Endothelial cell of umbilical vein (primary cell): ENCODE measurements at regions not wholly inside any gene's neighbourhood (a gene's known extent, or its start where the extent isn't known, plus 50 kb on each side); places are given as distances from the start of the nearest gene placed in this dataset.

ENCODE experiments used
- BruUV-seq: library from RNA; stranded (reverse); fragments of 400-500 nt; replicated peaks from 2 replicates; lab custom pipeline; 2021; lab: Mats Ljungman, UMichigan
- CTCF ChIA-PET: fragments of 300-600, 350-600 bp; sonication (Branson Sonifier 250); formaldehyde crosslinking; loops from one replicate; lab custom pipeline; 2021; ENCODE audit warnings: antibody characterized with exemption, inconsistent platforms; lab: Charles Lee
- POLR2A ChIA-PET: fragments of 300-600, 350-600 bp; sonication (Branson Sonifier 250); formaldehyde crosslinking; loops from one replicate; lab custom pipeline; 2021; ENCODE audit warnings: antibody characterized with exemption, inconsistent platforms; lab: Charles Lee
- DNase-seq: peaks from one replicate; pipeline ENCODE4 v3.0.0-alpha.2; 2011; ENCODE audit warnings: low read depth, low spot score
- FAIRE-seq: peaks from 2 replicates; lab custom pipeline; 2011; peaks lifted over from hg19 to GRCh38; lab: Jason Lieb, UNC
- H2AFZ ChIP-seq: 2 replicates; pipeline ENCODE4 v1.6.0; 2012; ENCODE audit warnings: low read depth, low read length, control low read depth, inconsistent platforms
- H3K27ac ChIP-seq: 2 replicates; pipeline ENCODE4 v1.5.1; 2011; ENCODE audit warnings: low read depth, mild to moderate bottlenecking, control low read depth, low read length, moderate library complexity; ENCODE audit not compliant: insufficient read depth
- H3K27me3 ChIP-seq, 2 experiments: 2 replicates each; pipeline versions ENCODE4 v1.6.0 to v1.6.1; 2011; ENCODE audit warnings: low read length in 2 of 2, mixed read lengths in 1 of 2; ENCODE audit not compliant: control insufficient read depth in 2 of 2, insufficient read depth in 2 of 2
- H3K36me3 ChIP-seq, 2 experiments: 2 replicates in 1 of 2; 3 replicates in 1 of 2; pipeline ENCODE4 v1.5.1; 2011; ENCODE audit warnings: low read length in 2 of 2, mild to moderate bottlenecking in 1 of 2, moderate library complexity in 1 of 2; ENCODE audit not compliant: control insufficient read depth in 2 of 2, insufficient read depth in 2 of 2; ENCODE audit errors: extremely low read depth in 1 of 2
- H3K4me1 ChIP-seq: 3 replicates; pipeline ENCODE4 v1.5.1; 2011; ENCODE audit warnings: mild to moderate bottlenecking, low read length; ENCODE audit not compliant: control insufficient read depth, insufficient read depth; ENCODE audit errors: extremely low read depth
- H3K4me2 ChIP-seq: 2 replicates; pipeline ENCODE4 v1.6.1; 2011; ENCODE audit warnings: low read length, control low read depth, mixed read lengths; ENCODE audit not compliant: insufficient read depth
- H3K4me3 ChIP-seq, 3 experiments: fragments of 200-600 bp in 1 of 3; sonication (generic), shearing (Covaris generic) in 1 of 3; replicated peaks in 1 of 3; 2 replicates each; pipeline ENCODE4 v1.5.1; 2011 to 2016; ENCODE audit warnings: control low read depth in 3 of 3, low read length in 3 of 3, mild to moderate bottlenecking in 2 of 3, inconsistent platforms in 1 of 3, low read depth in 1 of 3, moderate library complexity in 1 of 3; ENCODE audit not compliant: insufficient read depth in 1 of 3
- H3K79me2 ChIP-seq: 2 replicates; pipeline ENCODE4 v1.6.0; 2012; ENCODE audit warnings: low read length, inconsistent platforms; ENCODE audit not compliant: control insufficient read depth, insufficient read depth
- H3K9ac ChIP-seq: replicated peaks from 2 replicates; pipeline ENCODE3; 2011; ENCODE audit warnings: low read length, control low read depth; ENCODE audit not compliant: insufficient read depth; ENCODE audit errors: extremely low read depth
- H3K9me1 ChIP-seq: replicated peaks from 3 replicates; pipeline ENCODE4 v1.6.0; 2011; ENCODE audit warnings: mild to moderate bottlenecking, low read length; ENCODE audit not compliant: control insufficient read depth, insufficient read depth; ENCODE audit errors: extremely low read depth
- H3K9me3 ChIP-seq: replicated peaks from 2 replicates; pipeline ENCODE4 v1.5.1; 2012; ENCODE audit warnings: low read length, inconsistent platforms; ENCODE audit not compliant: control insufficient read depth, insufficient read depth
- H4K20me1 ChIP-seq: replicated peaks from 2 replicates; pipeline ENCODE3; 2011; ENCODE audit warnings: mild to moderate bottlenecking, low read length; ENCODE audit not compliant: control insufficient read depth, insufficient read depth; ENCODE audit errors: extremely low read depth
- EZH2 ChIP-seq: IDR thresholded peaks from 2 replicates; pipeline ENCODE4 v1.6.1; 2012; ENCODE audit warnings: borderline replicate concordance, low read depth, mild to moderate bottlenecking, moderate library complexity, low read length, inconsistent platforms; ENCODE audit not compliant: severe bottlenecking
- FOS ChIP-seq: IDR thresholded peaks from 2 replicates; pipeline ENCODE4 v1.6.1; 2011; ENCODE audit warnings: mild to moderate bottlenecking, low read length, moderate library complexity, borderline replicate concordance; ENCODE audit not compliant: insufficient read depth
- GATA2 ChIP-seq: IDR thresholded peaks from 2 replicates; pipeline ENCODE4 v1.7.0; 2011; ENCODE audit warnings: low read depth, mild to moderate bottlenecking, moderate library complexity, mixed read lengths, low read length; ENCODE audit not compliant: insufficient read length, insufficient read depth
- JUN ChIP-seq: IDR thresholded peaks from 2 replicates; pipeline ENCODE4 v1.6.1; 2011; ENCODE audit warnings: borderline replicate concordance, low read depth; ENCODE audit not compliant: insufficient read length, insufficient read depth
- MYC ChIP-seq: IDR thresholded peaks from one replicate; pipeline ENCODE4 v1.6.1; 2011; ENCODE audit warnings: mild to moderate bottlenecking, low read depth, low read length
- POLR2A ChIP-seq: IDR thresholded peaks from 2 replicates; pipeline ENCODE4 v1.6.1; 2012; ENCODE audit warnings: low read depth, mild to moderate bottlenecking, control low read depth, low read length
- POLR2AphosphoS5 ChIP-seq: IDR thresholded peaks from 2 replicates; pipeline ENCODE4 v1.6.1; 2012; ENCODE audit warnings: low read depth, mild to moderate bottlenecking, control low read depth, low read length, moderate library complexity; ENCODE audit not compliant: insufficient read depth
- dilution Hi-C: fragments of 300-500 bp; cut with MboI; formaldehyde crosslinking; loops from one replicate; pipeline ENCODE4 v1.15.0; 2019; ENCODE audit warnings: low sequenced_read_pairs; ENCODE audit not compliant: extremely low pct_ligation_motif_present
- intact Hi-C: fragments of 100-400 bp; cut with micrococcal nuclease; formaldehyde crosslinking; loops from one replicate; pipeline ENCODE4 v1.10.0; 2022
- TF ChIP-seq, protein P1 (sequence below): IDR thresholded peaks from 2 replicates; pipeline ENCODE4 v1.6.1; 2011; ENCODE audit not compliant: insufficient read depth, insufficient read length
- TF ChIP-seq, protein P2 (sequence below), 2 donors: IDR thresholded peaks; 1 replicate in 1 of 2; 2 replicates in 1 of 2; pipeline ENCODE4 v1.5.1; 2011; ENCODE audit warnings: low read length in 2 of 2, mild to moderate bottlenecking in 2 of 2, moderate library complexity in 2 of 2, control low read depth in 1 of 2, inconsistent platforms in 1 of 2, low read depth in 1 of 2; ENCODE audit not compliant: insufficient read depth in 1 of 2; ENCODE audit errors: extremely low read depth in 1 of 2

DNA sequence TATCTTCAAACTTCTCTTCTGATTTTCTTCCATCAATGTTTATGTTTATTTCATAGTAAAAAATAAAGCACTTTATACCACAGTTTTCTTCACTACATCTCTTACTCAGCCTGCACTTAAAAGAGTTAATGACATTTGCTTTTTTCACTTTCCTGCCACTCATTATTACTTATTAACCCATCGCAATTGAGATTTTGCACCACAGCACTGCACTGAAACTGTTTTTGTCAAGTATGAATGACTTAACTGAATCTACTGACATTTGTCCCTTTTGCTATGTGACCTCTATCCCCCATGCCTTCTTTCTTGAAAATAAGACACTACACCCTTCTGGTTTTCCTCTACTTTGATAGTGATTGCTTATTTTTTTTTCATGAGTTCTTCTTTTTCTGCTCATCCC, 739.7 kb upstream of the DPPA4 start:
- H2AFZ ChIP-seq = no peak overlapping the region
- no peaks in the 10 kb centered on the region for H3K9me3 ChIP-seq
- CTCF ChIA-PET = no interaction called here
- no peaks in the 10 kb centered on the region for H3K4me1 ChIP-seq
- no peak overlapping the region for H3K4me2 ChIP-seq
- no peak overlapping the region for H3K9ac ChIP-seq
- no peaks in the 10 kb centered on the region for H3K27me3 ChIP-seq
- FAIRE-seq (no peak), DNase-seq (no peak)
- POLR2A ChIA-PET = no interaction called here
- no peak overlapping the region for H3K27ac ChIP-seq
- TF ChIP-seq, protein P1, sequence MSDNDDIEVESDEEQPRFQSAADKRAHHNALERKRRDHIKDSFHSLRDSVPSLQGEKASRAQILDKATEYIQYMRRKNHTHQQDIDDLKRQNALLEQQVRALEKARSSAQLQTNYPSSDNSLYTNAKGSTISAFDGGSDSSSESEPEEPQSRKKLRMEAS = no peak
- no peak for TF ChIP-seq JUN
- no peak for TF ChIP-seq GATA2
- no peak for TF ChIP-seq MYC
- no peak for TF ChIP-seq POLR2AphosphoS5
- no peak for TF ChIP-seq POLR2A
- TF ChIP-seq FOS = no peak
- TF ChIP-seq EZH2 = no peak
- H3K9me1 ChIP-seq = no peaks in the 10 kb centered on the region
- intact Hi-C loops (no loop called here), dilution Hi-C loops (no loop called here)
- H3K4me3 ChIP-seq = no peak overlapping the region
- H4K20me1 ChIP-seq = no peaks in the 10 kb centered on the region
- H3K79me2 ChIP-seq = no peaks in the 10 kb centered on the region
- no peaks in the 10 kb centered on the region for H3K36me3 ChIP-seq
- BruUV-seq = no TSS peak

DNA sequence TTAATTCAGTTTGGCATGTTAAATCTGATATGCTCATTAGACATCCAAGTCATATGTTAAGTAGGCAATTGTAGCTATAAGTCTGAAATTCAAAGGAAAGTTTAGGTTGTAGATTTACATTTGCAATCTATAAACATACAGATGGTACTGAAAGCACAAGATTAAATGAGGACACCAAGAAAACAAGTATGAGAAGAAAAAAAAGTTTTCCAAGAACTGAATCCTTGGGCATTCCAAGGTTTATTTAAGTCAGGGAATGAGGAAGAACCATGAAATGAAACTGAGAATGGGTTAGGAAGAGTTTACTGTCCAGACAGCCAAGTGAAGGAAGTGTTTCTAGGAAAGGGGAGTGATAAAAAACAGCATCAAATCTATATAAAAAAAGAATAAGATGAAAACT, 756.1 kb upstream of the DPPA4 start:
- H3K27ac ChIP-seq = no peak overlapping the region
- BruUV-seq = no TSS peak
- DNase-seq = no peak
- intact Hi-C loops = no loop called here
- ChIA-PET CTCF (no interaction called here), POLR2A (no interaction called here)
- no peak overlapping the region for H3K4me2 ChIP-seq
- FAIRE-seq = no peak
- H3K79me2 ChIP-seq = no peaks in the 10 kb centered on the region
- H3K4me3 ChIP-seq = no peak overlapping the region
- dilution Hi-C loops = no loop called here
- no peaks in the 10 kb centered on the region for H3K27me3 ChIP-seq
- no peaks in the 10 kb centered on the region for H3K4me1 ChIP-seq
- no peaks in the 10 kb centered on the region for H3K9me1 ChIP-seq
- H3K36me3 ChIP-seq = no peaks in the 10 kb centered on the region
- no peaks in the 10 kb centered on the region for H3K9me3 ChIP-seq
- H2AFZ ChIP-seq = no peak overlapping the region
- TF ChIP-seq, protein P1 = no peak
- TF ChIP-seq EZH2 (no peak), GATA2 (no peak), FOS (no peak), MYC (no peak), POLR2AphosphoS5 (no peak), POLR2A (no peak), JUN (no peak)
- TF ChIP-seq, protein P2, sequence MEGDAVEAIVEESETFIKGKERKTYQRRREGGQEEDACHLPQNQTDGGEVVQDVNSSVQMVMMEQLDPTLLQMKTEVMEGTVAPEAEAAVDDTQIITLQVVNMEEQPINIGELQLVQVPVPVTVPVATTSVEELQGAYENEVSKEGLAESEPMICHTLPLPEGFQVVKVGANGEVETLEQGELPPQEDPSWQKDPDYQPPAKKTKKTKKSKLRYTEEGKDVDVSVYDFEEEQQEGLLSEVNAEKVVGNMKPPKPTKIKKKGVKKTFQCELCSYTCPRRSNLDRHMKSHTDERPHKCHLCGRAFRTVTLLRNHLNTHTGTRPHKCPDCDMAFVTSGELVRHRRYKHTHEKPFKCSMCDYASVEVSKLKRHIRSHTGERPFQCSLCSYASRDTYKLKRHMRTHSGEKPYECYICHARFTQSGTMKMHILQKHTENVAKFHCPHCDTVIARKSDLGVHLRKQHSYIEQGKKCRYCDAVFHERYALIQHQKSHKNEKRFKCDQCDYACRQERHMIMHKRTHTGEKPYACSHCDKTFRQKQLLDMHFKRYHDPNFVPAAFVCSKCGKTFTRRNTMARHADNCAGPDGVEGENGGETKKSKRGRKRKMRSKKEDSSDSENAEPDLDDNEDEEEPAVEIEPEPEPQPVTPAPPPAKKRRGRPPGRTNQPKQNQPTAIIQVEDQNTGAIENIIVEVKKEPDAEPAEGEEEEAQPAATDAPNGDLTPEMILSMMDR (IDR thresholded peaks at IDR 0.05; ENCODE audit: extremely low read depth in 1 of 2, insufficient read depth in 1 of 2, low read depth in 1 of 2, low read length in 2 of 2) = no peak
- H3K9ac ChIP-seq = no peak overlapping the region
- no peaks in the 10 kb centered on the region for H4K20me1 ChIP-seq
